Naive B cell (primary cell): ENCODE measurements at regions not wholly inside any gene's neighbourhood (a gene's known extent, or its start where the extent isn't known, plus 50 kb on each side); places are given as distances from the start of the nearest gene placed in this dataset.
A peak's percentile ranks its signal among the peaks of the same experiment; 100 is the strongest.

Experiments used
- ATAC-seq, 2 donors: fragments of 150-1000 bp; cut with Tn5 transposase; 2 replicates each; pipeline ENCODE4 v1.10.0; 2021; ENCODE audit warnings: low read depth in 2 of 2, mild to moderate bottlenecking in 2 of 2, moderate library complexity in 2 of 2
- DNase-seq: peaks from one replicate; pipeline ENCODE4 v3.0.0; 2022
- H3K27ac Mint-ChIP-seq, 6 donors: one replicate each; pipeline ENCODE4 v1.8.0; 2020 to 2022; ENCODE audit warnings: mild to moderate bottlenecking in 6 of 6, mixed read lengths in 6 of 6, moderate library complexity in 5 of 6, inconsistent platforms in 2 of 6
- H3K27me3 Mint-ChIP-seq, 3 donors: one replicate each; pipeline ENCODE4 v1.8.0; 2021 to 2022; ENCODE audit warnings: mixed read lengths in 3 of 3, mild to moderate bottlenecking in 1 of 3
- H3K36me3 Mint-ChIP-seq, 2 donors: one replicate each; pipeline ENCODE4 v1.8.0; 2020 to 2022; ENCODE audit warnings: mixed read lengths in 2 of 2, inconsistent platforms in 1 of 2, mild to moderate bottlenecking in 1 of 2
- H3K4me1 Mint-ChIP-seq, 3 donors: one replicate each; pipeline ENCODE4 v1.8.0; 2020 to 2022; ENCODE audit warnings: mixed read lengths in 3 of 3, inconsistent platforms in 1 of 3, mild to moderate bottlenecking in 1 of 3, moderate library complexity in 1 of 3
- H3K4me3 Mint-ChIP-seq, 8 donors: one replicate each; pipeline ENCODE4 v1.8.0; 2020 to 2022; ENCODE audit warnings: mild to moderate bottlenecking in 8 of 8, mixed read lengths in 8 of 8, moderate library complexity in 8 of 8, inconsistent platforms in 2 of 8
- H3K9me3 Mint-ChIP-seq, 7 donors: one replicate each; pipeline ENCODE4 v1.8.0; 2020 to 2022; ENCODE audit warnings: mixed read lengths in 7 of 7, mild to moderate bottlenecking in 5 of 7, inconsistent platforms in 2 of 7, moderate library complexity in 1 of 7

DNA sequence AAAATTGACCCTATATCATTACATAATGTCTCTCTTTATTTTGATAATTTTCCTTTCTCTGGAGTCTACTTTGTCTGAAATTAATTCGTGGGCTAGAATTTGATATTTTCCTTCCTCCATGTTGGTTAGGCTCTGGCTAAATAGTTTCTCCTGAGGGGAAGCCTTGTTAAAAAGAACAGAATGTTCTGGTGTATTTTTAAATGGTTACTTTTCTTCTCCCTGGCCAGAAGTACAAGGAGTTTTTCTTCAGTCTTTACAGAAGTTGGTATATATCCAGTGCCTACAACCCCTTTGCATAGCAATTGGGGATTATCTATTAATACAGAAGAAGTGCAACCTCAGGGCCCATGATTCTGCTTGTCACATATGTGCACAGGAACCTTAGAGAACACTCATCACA, 185.6 kb upstream of the RAB4A start:
- H3K4me1 Mint-ChIP-seq: no peaks in the 10 kb centered on the region
- no peak for DNase-seq
- H3K4me3 Mint-ChIP-seq: no peak overlapping the region
- H3K27ac Mint-ChIP-seq: no peak overlapping the region
- H3K9me3 Mint-ChIP-seq: peaks cover 4 to 35% (median 20%) of the 10 kb centered on the region in 7 donors
- H3K27me3 Mint-ChIP-seq: peaks cover 8 to 18% (median 9%) of the 10 kb centered on the region in 3 donors
- H3K36me3 Mint-ChIP-seq: peaks cover 0 to 5% of the 10 kb centered on the region in 2 donors
- no peak for ATAC-seq

DNA sequence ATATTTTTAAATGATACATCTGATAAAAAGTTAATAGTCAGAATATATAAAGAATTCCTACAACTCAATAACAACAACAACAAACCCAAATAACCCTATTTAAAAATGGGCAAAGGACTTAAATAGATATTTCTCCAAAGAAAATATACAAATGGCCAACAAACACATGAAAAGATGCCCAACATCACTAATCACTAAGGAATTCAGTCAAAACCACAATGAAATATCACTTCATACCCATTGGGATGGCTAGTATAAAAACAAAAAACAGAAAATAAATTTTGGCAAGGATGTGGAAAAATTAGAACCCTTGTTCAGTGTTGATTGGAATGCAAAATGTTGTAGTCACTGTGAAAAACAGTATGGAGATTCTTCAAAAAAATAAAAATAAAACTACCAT, 184.8 kb upstream of the RAB4A start:
- no peak for DNase-seq
- H3K9me3 Mint-ChIP-seq: peaks cover 4 to 35% (median 20%) of the 10 kb centered on the region in 7 donors
- H3K4me1 Mint-ChIP-seq: no peaks in the 10 kb centered on the region
- H3K27me3 Mint-ChIP-seq: peaks cover 8 to 18% (median 9%) of the 10 kb centered on the region in 3 donors
- no peak overlapping the region for H3K4me3 Mint-ChIP-seq
- peaks cover 0 to 5% of the 10 kb centered on the region in 2 donors for H3K36me3 Mint-ChIP-seq
- no peak for ATAC-seq
- H3K27ac Mint-ChIP-seq: no peak overlapping the region

DNA sequence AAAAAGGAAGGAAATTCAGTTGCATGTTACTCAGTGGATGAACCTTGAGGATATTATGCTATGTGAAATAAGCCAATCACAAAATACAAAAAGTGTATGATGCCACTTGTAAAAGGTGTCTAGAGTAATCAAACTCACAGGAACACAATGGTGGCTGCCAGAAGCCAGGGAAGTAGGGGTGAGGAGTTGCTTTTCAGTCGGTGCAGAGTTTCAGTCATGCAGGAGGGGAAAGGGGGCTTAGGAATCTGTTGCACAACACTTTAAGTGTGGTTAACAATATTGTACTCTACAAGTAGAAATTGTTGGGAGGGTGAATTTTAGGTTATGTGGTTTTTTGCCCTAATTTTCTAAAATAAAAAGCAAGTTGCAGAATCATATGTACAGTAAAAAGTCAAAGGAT, 184.2 kb upstream of the RAB4A start:
- Mint-ChIP-seq H3K4me3 (no peak overlapping the region), H3K9me3 (peaks cover 4 to 30% (median 18%) of the 10 kb centered on the region in 7 donors), H3K27ac (no peak overlapping the region), H3K36me3 (peaks cover 0 to 2% of the 10 kb centered on the region in 2 donors), H3K27me3 (peaks cover 8 to 13% (median 9%) of the 10 kb centered on the region in 3 donors), H3K4me1 (peaks cover 0 to 2% (median 0%) of the 10 kb centered on the region in 3 donors)
- DNase-seq (no peak), ATAC-seq (no peak)

DNA sequence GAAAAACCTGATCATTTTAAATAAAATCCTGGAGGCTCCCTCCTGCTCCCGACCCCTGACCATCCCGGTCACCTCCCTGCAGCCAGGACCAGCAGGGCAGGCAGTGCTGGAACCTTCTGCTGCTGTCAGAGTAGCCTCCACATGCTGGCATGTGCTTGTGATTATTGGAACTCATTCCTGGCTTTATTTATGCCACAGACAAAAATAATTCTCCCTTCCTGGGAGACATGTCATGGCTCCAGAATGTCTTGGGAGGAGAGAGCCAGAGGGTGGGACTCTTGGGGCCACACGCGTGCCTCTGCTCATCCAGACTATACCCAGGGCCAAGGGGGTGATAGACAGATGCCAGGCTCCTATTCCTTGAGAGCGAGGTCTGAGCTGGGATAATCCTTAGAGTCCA, 183.6 kb upstream of the RAB4A start:
- no peak for ATAC-seq
- H3K27ac Mint-ChIP-seq: no peak overlapping the region
- no peak overlapping the region for H3K4me3 Mint-ChIP-seq
- peaks cover under 1 to 7% (median 2%) of the 10 kb centered on the region in 3 donors for H3K4me1 Mint-ChIP-seq
- no peak for DNase-seq
- H3K27me3 Mint-ChIP-seq: peaks cover 6 to 9% (median 8%) of the 10 kb centered on the region in 3 donors
- H3K9me3 Mint-ChIP-seq: peaks cover 4 to 24% (median 14%) of the 10 kb centered on the region in 7 donors
- H3K36me3 Mint-ChIP-seq: no peaks in the 10 kb centered on the region

DNA sequence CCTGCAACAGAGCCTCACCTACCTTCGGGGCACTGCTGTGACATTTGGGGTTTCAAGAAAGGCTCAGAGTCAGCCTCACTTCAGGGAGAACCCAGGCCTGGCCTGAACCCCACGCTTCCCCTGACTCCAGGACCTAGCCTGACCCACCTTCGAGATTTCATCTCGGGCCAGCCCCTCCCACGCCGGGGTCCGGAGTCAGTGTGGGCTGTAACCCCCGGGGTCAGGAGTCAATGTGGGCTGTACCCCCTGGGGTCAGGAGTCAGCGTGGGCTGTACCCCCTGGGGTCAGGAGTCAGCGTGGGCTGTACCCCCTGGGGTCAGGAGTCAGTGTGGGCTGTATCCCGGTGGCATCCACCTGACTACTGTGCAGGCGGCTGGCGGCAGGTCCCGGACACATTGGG, 183.0 kb upstream of the RAB4A start:
- peaks cover 0 to 18% (median 8%) of the 10 kb centered on the region in 7 donors for H3K9me3 Mint-ChIP-seq
- no peaks in the 10 kb centered on the region for H3K36me3 Mint-ChIP-seq
- ATAC-seq (no peak), DNase-seq (no peak)
- H3K4me3 Mint-ChIP-seq: no peak overlapping the region
- H3K27ac Mint-ChIP-seq: no peak overlapping the region
- H3K27me3 Mint-ChIP-seq: peaks cover 2 to 9% (median 8%) of the 10 kb centered on the region in 3 donors
- H3K4me1 Mint-ChIP-seq: peaks cover 6 to 13% (median 8%) of the 10 kb centered on the region in 3 donors

DNA sequence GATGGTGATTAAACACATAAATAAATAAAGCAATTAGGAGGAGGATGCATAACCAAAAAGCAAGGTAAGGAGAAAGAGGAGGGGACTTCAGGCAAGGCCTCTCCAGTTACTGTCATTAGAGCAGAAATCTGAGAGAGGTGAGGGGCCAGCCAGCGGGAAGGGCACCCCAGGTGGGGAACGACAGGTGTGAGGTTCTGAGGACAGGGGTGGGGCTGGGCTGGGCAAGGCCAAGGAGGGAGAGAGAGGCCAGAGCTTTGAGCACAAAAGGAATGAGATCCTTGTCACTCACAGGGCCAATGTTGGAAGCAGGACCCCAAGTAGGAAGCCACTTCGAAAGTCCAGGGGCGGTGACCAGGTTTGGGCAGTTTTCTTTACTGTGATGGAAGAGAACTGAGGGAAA, 182.2 kb upstream of the RAB4A start:
- DNase-seq: no peak
- Mint-ChIP-seq H3K27ac (no peak overlapping the region), H3K27me3 (peaks cover 0 to 9% (median 8%) of the 10 kb centered on the region in 3 donors), H3K4me3 (peak overlapping the region in 1 of 8 donors; percentile 16), H3K9me3 (peaks cover 0 to 10% (median 3%) of the 10 kb centered on the region in 7 donors), H3K4me1 (peaks cover 9 to 17% (median 13%) of the 10 kb centered on the region in 3 donors), H3K36me3 (no peaks in the 10 kb centered on the region)
- no peak for ATAC-seq

DNA sequence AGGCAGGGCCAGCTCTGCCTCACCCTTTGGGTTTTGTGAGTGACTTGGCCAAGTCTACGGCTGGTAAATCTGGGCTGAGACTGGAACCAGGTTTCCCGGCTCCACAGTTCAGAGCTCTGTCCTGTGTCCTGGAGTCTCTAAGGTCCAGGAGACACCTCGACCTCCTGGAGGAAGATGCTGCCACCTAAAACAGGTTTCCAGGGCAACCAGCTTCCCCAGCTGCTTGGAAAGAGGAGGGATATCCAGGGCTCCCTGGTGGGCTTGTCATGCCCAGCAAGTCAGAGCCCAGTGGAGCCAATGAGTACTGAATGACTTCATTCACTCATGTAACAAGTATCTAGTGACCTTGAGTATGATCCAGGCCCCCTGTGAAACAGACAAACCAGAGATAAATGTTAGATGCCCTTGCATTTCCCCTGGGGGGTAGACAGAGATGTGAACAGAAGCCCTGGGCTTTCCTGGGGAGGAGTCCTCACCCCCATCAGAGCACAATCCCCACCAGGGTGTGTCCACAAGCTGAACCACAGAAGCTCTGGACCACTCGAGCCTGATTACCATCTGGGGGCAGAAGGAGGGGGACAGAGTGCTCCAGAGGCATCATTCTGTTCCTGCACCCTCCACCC, 181.2 kb upstream of the RAB4A start:
- DNase-seq: no peak
- Mint-ChIP-seq H3K9me3 (no peaks in the 10 kb centered on the region), H3K27ac (no peak overlapping the region), H3K27me3 (peaks cover 0 to 9% (median 8%) of the 10 kb centered on the region in 3 donors), H3K4me3 (no peak overlapping the region), H3K36me3 (no peaks in the 10 kb centered on the region), H3K4me1 (peaks cover 9 to 17% (median 13%) of the 10 kb centered on the region in 3 donors)
- no peak for ATAC-seq

DNA sequence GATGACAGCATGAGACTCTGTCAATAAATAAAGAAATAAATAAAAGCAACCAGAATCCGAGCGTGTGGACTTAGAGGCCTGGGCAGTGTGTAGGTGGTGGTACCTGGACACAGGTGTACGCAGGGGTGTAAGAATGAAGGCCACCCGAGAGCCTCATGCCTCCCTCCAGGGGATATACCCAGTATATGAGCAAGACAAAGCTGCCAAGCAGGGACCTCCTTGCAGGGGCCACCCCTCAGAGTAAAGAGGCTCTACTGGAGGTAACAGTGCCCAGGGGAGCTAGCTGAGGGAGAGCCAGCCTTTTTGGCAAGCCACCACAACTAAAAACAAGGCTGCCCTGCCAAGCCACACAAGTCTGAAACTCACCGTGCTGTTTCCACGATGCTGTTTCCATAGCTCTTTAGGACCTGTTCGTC, 179.2 kb upstream of the RAB4A start:
- H3K27me3 Mint-ChIP-seq: peaks cover 0 to 3% (median 0%) of the 10 kb centered on the region in 3 donors
- peak overlapping the region in 1 of 8 donors; percentile 59 for H3K4me3 Mint-ChIP-seq
- H3K9me3 Mint-ChIP-seq: peaks cover 0 to 3% (median 0%) of the 10 kb centered on the region in 7 donors
- ATAC-seq (no peak), DNase-seq (no peak)
- peaks cover 9 to 17% (median 13%) of the 10 kb centered on the region in 3 donors for H3K4me1 Mint-ChIP-seq
- H3K27ac Mint-ChIP-seq: peak overlapping the region in 1 of 6 donors; percentile 39
- no peaks in the 10 kb centered on the region for H3K36me3 Mint-ChIP-seq

DNA sequence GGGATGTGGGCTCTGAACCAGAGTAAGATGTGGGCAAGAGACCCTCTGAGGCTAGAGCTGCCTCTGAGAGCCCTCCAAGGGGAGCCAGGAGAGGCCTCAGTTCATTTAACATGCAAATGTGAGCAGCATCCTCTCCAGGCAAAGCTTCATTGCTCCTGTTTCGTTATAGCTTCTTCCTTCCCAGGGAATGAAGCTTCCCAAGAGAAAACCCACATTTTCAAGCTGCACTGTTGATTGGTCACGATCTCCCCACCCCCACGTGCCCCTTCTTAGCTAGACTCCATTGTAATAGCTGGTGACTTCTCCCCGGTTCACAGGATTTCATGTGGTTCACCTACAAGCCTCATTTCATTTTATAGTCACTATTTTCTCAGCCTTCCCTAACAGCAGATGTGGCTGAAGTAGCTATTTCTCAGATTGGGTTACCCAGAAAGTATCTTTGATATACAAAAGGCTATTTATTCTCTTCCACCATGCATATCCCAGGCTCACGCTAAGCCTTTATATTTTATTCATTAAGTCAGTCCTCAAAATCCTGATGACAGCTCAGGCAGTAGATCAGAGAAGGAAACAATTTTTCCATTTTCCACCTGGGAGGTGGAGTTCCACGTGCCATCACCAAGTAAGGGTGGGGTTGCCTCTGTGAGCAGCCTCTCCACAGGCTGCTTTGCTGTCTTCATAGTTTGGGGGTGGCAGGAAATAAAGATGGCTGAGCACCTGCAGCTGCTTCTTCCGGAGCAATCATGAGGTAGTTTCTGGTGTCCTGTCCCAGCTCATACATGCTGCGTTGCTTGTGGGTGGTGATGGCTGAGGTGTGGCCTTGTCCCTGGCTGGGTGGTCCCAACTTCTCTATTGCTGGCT, 178.3 kb upstream of the RAB4A start:
- ATAC-seq (peak in 1 of 2 donors; percentile 46), DNase-seq (no peak)
- H3K9me3 Mint-ChIP-seq: peaks cover 0 to 3% (median 0%) of the 10 kb centered on the region in 7 donors
- H3K36me3 Mint-ChIP-seq: no peaks in the 10 kb centered on the region
- H3K27ac Mint-ChIP-seq: peak overlapping the region in 4 of 6 donors; percentile 57 to 91 (median 66)
- H3K4me1 Mint-ChIP-seq: peaks cover 9 to 17% (median 13%) of the 10 kb centered on the region in 3 donors
- peak overlapping the region in 6 of 8 donors; percentile 12 to 74 (median 48) for H3K4me3 Mint-ChIP-seq
- H3K27me3 Mint-ChIP-seq: no peaks in the 10 kb centered on the region

DNA sequence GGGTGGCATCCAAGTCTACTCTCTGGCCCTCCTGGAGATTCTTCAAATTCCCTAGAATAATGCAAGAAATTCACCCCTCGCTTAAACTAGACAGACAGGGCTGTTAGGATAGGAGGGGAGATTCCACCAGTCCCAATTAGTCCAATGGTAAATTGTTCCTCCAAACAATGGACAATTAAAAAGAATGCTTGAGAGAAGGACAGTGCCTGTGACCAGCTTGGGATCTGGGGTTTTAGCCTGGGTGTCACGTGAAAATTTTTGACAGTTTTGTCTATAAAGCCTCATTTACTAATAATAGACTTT, 177.7 kb upstream of the RAB4A start:
- Mint-ChIP-seq H3K9me3 (peaks cover 0 to 3% (median 0%) of the 10 kb centered on the region in 7 donors), H3K27me3 (no peaks in the 10 kb centered on the region), H3K27ac (peak overlapping the region in 4 of 6 donors; percentile 57 to 91 (median 66)), H3K4me3 (peak overlapping the region in 1 of 8 donors; percentile 43), H3K36me3 (no peaks in the 10 kb centered on the region), H3K4me1 (peaks cover 9 to 17% (median 13%) of the 10 kb centered on the region in 3 donors)
- no peak for ATAC-seq
- no peak for DNase-seq

DNA sequence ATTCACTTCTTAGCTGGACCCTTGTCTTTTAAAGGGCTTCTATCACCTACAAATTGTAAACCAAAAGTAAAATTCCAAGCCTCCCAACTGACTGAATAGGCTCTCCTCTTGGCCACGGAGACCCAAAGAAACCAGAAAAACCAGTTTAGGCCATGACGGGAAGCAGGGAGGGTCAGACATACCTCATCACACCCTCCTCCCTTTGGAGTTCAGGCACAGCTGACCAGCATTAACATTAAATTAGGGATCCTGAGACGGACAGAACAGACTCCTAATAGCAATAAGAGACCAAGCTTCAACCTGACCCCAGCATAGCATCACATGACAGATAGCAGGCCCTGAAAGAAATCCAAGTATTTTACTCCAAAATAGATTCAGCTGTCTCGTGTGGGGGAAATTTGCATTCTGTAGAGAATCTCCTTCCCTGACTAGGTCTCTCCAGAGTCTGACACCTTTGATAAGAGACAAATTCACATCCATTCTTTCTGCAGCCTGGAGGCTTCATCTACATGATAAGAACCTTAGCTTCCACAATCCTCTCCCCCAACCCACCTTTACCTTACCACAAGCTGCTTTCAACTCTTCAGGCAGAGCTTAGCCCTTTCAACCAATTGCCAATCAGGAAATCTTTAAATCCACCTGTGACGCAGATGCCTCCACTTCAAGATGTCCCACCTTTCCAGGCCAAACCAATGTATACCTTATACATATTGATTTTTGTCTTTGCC, 177.1 kb upstream of the RAB4A start:
- DNase-seq (no peak), ATAC-seq (no peak)
- Mint-ChIP-seq H3K4me3 (peak overlapping the region in 1 of 8 donors; percentile 61), H3K27ac (peak overlapping the region in 2 of 6 donors; percentile 23 to 26), H3K36me3 (no peaks in the 10 kb centered on the region), H3K9me3 (peaks cover 0 to 3% (median 0%) of the 10 kb centered on the region in 7 donors), H3K4me1 (peaks cover 9 to 17% (median 13%) of the 10 kb centered on the region in 3 donors), H3K27me3 (peaks cover 0 to 1% (median 0%) of the 10 kb centered on the region in 3 donors)

DNA sequence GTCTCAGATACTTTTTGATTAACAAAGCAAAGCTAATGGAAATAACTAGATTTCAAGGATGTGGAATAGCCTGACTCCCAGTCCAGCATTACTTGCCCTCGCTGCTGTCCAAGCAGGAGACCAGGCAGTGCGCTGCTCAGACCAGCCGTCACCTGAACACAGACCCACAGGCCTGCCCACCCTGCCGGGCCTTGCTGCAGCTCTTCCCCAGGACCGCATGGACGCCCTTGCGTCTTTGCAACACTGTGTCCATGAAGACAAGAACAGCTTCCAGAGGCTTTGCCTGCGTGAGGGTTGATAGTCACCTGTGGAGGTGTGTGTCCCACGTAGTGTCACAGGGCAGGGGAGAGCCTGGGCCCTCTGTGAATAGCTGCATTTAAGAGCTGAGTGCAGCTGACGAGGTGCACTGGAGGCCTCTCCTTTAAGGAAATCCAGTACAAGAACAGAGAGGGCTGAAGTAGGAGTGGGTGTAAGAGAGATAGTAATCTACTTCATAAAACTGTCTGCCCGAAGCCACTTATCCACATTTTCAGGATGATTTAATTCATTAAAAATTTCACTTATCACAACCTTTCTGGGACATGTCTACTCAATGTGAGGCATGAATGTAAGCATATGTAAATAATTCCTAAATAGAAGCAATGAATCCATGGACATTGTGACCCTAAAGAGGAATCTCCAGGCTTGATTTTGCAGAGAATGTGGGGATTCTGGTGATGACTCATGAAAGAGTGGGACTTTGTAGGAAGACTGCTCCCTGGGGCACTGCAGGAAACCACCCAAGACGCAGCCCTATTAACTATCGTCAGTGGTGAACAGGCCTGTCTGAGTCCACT, 176.2 kb upstream of the RAB4A start:
- no peak for ATAC-seq
- Mint-ChIP-seq H3K27ac (no peak overlapping the region), H3K36me3 (no peaks in the 10 kb centered on the region), H3K4me3 (peak overlapping the region in 1 of 8 donors; percentile 17), H3K9me3 (peaks cover 0 to 3% (median 0%) of the 10 kb centered on the region in 7 donors), H3K4me1 (peaks cover 9 to 17% (median 13%) of the 10 kb centered on the region in 3 donors), H3K27me3 (peaks cover 0 to 5% (median 0%) of the 10 kb centered on the region in 3 donors)
- no peak for DNase-seq
